ENCODE measurements at regions not wholly inside any gene's neighbourhood (a gene's known extent, or its start where the extent isn't known, plus 50 kb on each side); places are given as distances from the start of the nearest gene placed in this dataset.

DNA sequence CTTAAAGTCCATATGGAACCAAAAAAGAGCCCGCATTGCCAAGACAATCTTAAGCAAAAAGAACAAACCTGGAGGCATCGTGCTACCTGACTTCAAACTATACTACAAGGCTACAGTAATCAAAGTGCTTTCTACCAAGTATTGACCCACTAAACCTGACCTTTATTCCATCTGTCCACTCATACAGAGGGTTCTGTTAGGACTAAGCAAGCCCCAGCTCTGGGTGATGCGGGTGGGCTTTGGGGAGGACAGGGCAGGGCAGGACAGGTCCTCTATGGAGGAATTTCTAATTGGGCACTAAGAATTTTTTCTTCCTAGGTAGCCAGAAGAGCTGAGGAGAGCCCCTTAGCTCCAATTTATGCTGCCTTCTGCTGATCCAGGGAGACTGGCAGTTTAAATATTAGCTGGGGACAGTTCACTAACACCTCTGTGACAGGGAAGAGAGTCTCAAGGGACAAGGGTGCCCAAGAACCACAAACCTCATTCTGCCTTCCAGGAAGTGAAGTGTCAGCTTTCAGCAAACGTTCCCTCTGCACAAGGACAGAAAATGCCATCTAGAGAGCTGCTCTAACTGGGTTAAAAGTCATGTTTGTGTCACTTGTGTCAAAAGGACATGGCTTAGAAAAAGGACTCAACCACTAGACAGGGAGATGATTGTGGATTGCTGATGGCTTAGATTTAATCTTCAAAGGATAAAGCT, 143.2 kb downstream of the KIT start:
- H3K4me1 ChIP-seq (ENCODE audit: control insufficient read depth in 1 of 2, insufficient read depth in 2 of 2, low read depth in 1 of 2, low read length in 1 of 2), result no peaks in the 10 kb centered on the region
- no peaks in the 10 kb centered on the region for H3K36me3 ChIP-seq (replicated peaks in 1 of 2; ENCODE audit: control insufficient read depth in 1 of 2, insufficient read depth in 2 of 2, low read length in 1 of 2)
- ChIA-PET POLR2A (no interaction called here), CTCF (interaction anchor here (0.9 kb wide), 1 partner anchor 160 kb away, joined by 4 read pairs; no protein-coding TSS in a partner anchor)
- DNase-seq, result no peak
- H3K79me2 ChIP-seq (ENCODE audit: insufficient read depth), result no peaks in the 10 kb centered on the region
- no peaks in the 10 kb centered on the region for H3F3A ChIP-seq (replicated peaks; ENCODE audit: insufficient read depth)
- H3K9ac ChIP-seq, result no peak overlapping the region
- TF ChIP-seq, protein P1, sequence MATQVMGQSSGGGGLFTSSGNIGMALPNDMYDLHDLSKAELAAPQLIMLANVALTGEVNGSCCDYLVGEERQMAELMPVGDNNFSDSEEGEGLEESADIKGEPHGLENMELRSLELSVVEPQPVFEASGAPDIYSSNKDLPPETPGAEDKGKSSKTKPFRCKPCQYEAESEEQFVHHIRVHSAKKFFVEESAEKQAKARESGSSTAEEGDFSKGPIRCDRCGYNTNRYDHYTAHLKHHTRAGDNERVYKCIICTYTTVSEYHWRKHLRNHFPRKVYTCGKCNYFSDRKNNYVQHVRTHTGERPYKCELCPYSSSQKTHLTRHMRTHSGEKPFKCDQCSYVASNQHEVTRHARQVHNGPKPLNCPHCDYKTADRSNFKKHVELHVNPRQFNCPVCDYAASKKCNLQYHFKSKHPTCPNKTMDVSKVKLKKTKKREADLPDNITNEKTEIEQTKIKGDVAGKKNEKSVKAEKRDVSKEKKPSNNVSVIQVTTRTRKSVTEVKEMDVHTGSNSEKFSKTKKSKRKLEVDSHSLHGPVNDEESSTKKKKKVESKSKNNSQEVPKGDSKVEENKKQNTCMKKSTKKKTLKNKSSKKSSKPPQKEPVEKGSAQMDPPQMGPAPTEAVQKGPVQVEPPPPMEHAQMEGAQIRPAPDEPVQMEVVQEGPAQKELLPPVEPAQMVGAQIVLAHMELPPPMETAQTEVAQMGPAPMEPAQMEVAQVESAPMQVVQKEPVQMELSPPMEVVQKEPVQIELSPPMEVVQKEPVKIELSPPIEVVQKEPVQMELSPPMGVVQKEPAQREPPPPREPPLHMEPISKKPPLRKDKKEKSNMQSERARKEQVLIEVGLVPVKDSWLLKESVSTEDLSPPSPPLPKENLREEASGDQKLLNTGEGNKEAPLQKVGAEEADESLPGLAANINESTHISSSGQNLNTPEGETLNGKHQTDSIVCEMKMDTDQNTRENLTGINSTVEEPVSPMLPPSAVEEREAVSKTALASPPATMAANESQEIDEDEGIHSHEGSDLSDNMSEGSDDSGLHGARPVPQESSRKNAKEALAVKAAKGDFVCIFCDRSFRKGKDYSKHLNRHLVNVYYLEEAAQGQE (IDR thresholded peaks at IDR 0.05; ENCODE audit: low read depth, low read length), result no peak
- TF ChIP-seq, protein P2, sequence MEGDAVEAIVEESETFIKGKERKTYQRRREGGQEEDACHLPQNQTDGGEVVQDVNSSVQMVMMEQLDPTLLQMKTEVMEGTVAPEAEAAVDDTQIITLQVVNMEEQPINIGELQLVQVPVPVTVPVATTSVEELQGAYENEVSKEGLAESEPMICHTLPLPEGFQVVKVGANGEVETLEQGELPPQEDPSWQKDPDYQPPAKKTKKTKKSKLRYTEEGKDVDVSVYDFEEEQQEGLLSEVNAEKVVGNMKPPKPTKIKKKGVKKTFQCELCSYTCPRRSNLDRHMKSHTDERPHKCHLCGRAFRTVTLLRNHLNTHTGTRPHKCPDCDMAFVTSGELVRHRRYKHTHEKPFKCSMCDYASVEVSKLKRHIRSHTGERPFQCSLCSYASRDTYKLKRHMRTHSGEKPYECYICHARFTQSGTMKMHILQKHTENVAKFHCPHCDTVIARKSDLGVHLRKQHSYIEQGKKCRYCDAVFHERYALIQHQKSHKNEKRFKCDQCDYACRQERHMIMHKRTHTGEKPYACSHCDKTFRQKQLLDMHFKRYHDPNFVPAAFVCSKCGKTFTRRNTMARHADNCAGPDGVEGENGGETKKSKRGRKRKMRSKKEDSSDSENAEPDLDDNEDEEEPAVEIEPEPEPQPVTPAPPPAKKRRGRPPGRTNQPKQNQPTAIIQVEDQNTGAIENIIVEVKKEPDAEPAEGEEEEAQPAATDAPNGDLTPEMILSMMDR (IDR thresholded peaks at IDR 0.05), result no peak
- TF ChIP-seq POLR2AphosphoS5 (IDR thresholded peaks at IDR 0.05; ENCODE audit: low read depth, low read length), result no peak
- TF ChIP-seq IRF3 (IDR thresholded peaks at IDR 0.05; ENCODE audit: low read depth, low read length), result no peak
- no peak for TF ChIP-seq NFIC (IDR thresholded peaks at IDR 0.05; ENCODE audit: borderline replicate concordance)
- TF ChIP-seq USF1 (IDR thresholded peaks at IDR 0.05; ENCODE audit: borderline replicate concordance, low read depth), result no peak
- no peak for TF ChIP-seq TEAD4 (IDR thresholded peaks at IDR 0.05; ENCODE audit: borderline replicate concordance, insufficient read depth)
- no peak for TF ChIP-seq RFX5 (IDR thresholded peaks at IDR 0.05; ENCODE audit: low read length)
- TF ChIP-seq, protein P3, sequence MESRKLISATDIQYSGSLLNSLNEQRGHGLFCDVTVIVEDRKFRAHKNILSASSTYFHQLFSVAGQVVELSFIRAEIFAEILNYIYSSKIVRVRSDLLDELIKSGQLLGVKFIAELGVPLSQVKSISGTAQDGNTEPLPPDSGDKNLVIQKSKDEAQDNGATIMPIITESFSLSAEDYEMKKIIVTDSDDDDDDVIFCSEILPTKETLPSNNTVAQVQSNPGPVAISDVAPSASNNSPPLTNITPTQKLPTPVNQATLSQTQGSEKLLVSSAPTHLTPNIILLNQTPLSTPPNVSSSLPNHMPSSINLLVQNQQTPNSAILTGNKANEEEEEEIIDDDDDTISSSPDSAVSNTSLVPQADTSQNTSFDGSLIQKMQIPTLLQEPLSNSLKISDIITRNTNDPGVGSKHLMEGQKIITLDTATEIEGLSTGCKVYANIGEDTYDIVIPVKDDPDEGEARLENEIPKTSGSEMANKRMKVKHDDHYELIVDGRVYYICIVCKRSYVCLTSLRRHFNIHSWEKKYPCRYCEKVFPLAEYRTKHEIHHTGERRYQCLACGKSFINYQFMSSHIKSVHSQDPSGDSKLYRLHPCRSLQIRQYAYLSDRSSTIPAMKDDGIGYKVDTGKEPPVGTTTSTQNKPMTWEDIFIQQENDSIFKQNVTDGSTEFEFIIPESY (IDR thresholded peaks at IDR 0.05; ENCODE audit: borderline replicate concordance, low read depth), result no peak
- no peak for TF ChIP-seq JUND (IDR thresholded peaks at IDR 0.05)
- no peak for TF ChIP-seq SMC3 (IDR thresholded peaks at IDR 0.05; ENCODE audit: low read depth, low read length)
- no peak overlapping the region for H3K4me3 ChIP-seq (ENCODE audit: low read depth in 2 of 2, low read length in 1 of 2)
- no peaks in the 10 kb centered on the region for H3K9me2 ChIP-seq
- H3K4me2 ChIP-seq, result no peak overlapping the region
- H3K9me3 ChIP-seq, result no peaks in the 10 kb centered on the region
- H2AFZ ChIP-seq (ENCODE audit: low read depth), result no peak overlapping the region
- no peaks in the 10 kb centered on the region for H4K20me1 ChIP-seq (ENCODE audit: insufficient read depth)
- 3% methylated on average over 4 of the region's 4 CpGs for WGBS (ENCODE audit: low lambda C conversion rate)
- H3K27ac ChIP-seq (ENCODE audit: low read depth in 2 of 2, low read length in 1 of 2), result no peak overlapping the region
- H3K27me3 ChIP-seq (ENCODE audit: insufficient read depth), result no peaks in the 10 kb centered on the region
